HG03558 (cell line): ENCODE measurements at regions not wholly inside any gene's neighbourhood (a gene's known extent, or its start where the extent isn't known, plus 50 kb on each side); places are given as distances from the start of the nearest gene placed in this dataset.

Source experiments
- ATAC-seq: cut with Tn5 transposase; IDR thresholded peaks from one replicate; pipeline ENCODE4 v1.9.1; 2021; ENCODE audit warnings: moderate number of reproducible peaks; ENCODE audit not compliant: unreplicated experiment; ENCODE audit errors: extremely low read depth

DNA sequence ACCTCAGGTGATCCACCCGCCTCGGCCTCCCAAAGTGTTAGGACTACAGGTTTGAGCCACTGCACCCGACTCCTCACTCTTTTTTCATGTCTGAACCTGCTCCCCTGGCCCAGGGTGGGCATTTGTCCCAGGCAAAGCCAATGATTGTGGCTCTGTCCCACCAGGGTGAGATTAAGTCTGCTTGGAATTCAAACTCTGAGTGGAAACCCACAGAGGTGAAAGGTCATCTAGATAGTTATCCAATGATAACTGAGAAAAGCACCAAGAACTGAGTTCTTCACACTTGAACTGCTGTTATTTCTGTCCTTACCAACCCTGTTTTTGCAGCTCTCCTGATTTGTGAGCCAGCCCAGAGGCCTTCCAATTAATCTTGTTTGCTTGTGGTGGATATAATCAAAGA, 62.4 kb upstream of the ACVR1 start:
- ATAC-seq = no peak

DNA sequence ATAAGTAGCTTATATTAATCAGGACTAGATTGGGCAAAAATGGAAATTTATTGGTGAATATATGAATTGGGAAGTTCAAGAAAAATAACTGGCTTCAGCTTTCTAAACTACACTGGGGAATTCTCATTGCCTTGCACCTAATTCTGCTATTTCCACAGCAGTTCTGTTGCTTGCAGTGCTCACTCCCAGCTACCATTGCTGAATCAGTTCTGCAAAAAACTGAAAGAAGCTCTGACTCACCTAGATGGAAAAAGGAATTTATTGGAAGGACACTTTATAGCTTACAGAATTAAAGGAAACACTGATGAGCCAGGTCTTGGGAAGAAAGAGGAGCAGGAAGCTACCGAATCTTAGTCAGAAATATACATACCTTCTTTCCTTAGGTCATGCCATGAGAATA, 60.3 kb upstream of the ACVR1 start:
- ATAC-seq = no peak

- ATAC-seq = no peak
These were observed 59.3 kb upstream of the ACVR1 start for GRCh38 chr2:157935378-157935906.

DNA sequence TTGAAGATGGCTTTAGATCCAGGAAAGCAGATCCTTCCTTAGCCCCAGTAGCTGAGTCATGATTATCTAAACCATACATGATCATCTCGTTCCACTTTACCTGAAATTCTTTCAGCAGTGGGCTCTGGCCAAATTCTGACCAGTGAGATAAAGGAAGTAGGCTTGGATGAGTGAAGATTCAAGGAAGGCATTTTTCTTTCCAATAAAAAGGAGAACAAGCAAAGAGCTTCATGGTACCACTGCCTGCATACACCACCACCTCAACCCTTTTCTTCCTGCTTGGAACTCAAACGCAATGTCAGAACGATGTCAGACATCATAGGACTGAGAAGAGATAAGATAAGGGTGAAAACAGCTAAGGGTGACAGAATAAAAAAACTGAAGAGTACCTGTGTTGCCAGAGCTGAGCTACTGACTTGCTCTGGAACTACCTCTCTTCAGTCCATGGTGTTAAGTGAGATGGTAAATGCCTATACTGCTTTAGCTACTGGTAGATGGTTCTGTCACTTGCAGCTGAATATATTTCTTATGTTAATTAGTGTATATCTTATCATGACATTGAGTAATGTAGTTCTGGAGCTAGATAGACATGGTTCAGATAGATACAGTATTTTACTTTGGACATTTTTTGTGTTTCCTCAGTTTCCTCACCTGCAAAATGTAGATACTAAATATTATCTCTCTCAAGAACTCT, 58.7 kb upstream of the ACVR1 start:
- no peak for ATAC-seq

DNA sequence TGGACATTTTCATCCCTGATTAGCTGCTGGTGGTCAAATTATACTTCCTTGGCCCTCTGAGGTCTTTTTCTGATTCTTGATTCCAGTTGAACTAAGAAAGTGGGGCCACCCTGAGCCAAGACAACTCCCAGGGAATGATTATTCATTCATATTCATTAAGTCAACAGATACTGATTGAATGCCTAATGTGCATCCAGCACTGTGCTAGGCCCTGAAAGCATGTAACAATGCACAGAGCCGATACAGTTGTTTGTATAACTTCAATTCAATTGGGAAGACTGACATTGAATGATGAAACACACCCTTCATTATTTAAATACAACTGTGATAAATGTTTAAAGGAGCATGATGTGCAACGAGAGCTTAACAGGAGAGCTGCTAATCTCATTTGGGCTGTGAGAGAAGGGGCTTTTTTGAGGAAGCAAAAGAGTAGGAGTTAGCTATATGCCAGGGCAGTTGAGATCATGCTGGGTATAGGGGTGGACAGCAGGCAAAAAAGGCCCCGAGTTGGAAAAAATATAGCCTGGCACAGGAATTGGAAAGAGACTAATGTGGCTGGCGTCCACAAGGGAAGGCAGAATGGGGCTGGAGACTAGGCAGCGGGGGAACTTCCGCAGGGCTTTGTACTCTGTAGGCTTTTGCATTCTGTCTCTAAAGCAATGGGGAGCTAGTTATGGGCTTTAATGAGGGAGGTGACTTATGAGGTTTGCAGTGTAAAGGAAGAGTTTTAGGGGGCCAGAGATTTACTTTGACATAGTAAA, 57.2 kb upstream of the ACVR1 start:
- ATAC-seq = no peak

DNA sequence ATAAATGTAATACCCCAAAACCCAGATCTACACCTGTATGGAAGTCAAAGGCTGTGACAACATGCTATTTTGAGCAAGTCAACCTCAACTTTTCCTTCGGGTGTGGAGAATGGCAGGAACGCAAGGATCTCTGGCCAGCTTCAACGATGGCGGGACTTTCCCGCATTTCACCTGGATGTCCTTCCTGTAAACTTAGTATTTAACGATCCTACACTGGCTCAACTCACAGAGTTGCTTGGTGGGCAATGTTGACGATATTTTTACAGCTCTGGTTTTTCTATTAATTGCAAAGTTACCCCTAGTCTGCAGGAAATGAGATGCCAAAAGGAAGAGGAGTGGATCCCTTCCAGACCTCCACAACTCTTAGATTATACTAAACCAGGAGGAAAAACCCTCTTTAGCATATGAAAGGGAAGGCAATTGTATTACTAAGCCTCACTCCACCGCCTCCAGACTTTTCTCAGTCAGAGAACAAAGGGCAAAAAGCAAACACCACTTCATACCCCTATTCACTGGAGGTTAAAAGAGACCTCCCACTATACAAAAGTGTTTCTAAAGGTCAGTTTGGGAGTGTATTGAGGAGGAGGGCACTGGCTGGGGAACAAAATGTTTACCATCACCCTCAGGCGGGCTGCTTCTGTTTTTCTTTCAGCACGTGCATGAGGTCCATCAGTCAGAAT, 56.5 kb upstream of the ACVR1 start:
- ATAC-seq = no peak

- no peak for ATAC-seq
These were observed 55.4 kb upstream of the ACVR1 start for GRCh38 chr2:157931542-157931941.

DNA sequence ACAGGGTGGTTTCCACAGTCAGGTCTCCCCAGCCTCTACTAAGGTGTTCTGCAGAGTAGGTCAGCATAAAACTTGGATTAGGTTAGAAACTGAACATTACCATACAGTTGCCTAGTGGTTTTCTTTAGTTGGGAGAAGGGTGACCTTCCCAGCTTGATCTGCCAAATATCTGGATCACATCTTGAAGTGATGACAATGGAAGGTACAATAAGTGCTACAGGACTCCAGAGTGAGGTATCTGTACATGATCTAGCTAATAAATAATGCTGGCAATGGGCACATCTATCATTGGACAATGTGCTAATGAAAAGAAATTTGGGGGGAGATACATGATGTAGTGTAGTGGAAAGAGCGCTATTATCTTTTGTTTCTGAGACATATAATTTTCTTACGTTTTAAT, 54.6 kb upstream of the ACVR1 start:
- ATAC-seq = no peak

DNA sequence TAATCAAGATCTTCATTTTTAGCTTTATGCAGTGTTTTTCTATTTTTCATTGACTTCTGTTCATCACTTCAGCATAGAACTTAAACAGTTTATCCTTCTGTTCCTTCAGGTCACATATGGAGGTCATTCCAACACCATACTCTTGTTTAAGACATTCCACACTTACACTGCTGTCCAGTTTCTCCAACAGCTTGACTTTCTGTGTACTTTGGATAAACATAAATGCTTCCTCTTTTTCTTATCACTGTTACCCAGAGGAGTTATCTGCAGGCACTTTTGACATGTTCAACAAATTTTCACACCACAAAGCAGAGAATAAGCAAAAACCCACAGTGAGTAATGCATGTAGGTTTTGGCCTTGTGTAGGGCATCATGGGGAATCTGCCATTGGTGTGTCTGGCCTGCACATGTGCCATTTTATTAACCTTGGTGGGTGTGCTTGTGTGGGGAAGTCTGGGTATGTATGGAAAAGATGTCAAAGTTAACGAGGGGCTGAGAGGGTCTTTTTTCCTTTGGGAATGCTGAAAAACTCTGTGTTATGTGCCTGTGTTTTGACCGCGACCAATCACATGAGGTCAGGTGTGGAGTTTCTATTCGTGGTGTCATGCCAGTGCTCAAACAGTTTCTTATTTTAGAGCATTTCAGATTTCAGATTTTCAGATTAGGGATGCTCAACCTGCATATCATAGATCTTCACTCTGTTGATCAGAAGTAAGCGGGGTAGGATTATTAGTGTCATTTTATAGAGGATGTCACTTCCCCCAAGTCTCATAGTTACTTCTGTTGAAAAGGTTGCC, 53.9 kb upstream of the ACVR1 start:
- no peak for ATAC-seq

DNA sequence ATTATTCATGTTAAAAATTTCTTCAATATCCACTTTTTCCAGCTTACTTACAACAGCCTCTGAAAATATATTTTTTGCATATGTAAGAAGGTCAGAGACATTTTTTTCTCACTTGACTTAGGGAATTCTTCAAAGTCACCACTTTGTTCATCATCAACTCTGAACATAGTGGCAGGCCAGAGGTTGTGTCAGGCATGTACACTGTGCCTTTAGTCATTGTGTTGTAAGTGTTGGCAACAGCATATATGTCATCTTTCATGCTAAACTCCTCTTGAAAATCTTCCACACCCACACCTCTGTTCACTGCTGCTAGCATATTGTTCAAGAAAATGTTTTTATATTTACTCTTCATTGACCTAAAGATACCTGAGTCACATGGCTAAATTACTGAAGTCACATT, 52.2 kb upstream of the ACVR1 start:
- no peak for ATAC-seq

GRCh38 chr2:157927155-157927554, 51.0 kb upstream of the ACVR1 start:
- ATAC-seq = no peak
